A549 (cell line): ENCODE measurements at regions not wholly inside any gene's neighbourhood (a gene's known extent, or its start where the extent isn't known, plus 50 kb on each side); places are given as distances from the start of the nearest gene placed in this dataset.

Experiments
- ATAC-seq, 2 experiments: fragments of 200-7000 bp in 1 of 2; fragments of >200 bp in 1 of 2; cut with Nextera tagmentation in 1 of 2; cut with Tn5 transposase in 1 of 2; 3 replicates each; pipeline versions ENCODE4 v1.8.0 to v1.9.1; 2018 to 2020; ENCODE audit warnings: mild to moderate bottlenecking in 1 of 2, moderate library complexity in 1 of 2
- CTCF ChIA-PET: fragments of 300-600 bp; sonication (Branson Sonifier 250); formaldehyde crosslinking; extraction: SDS; loops from one replicate; lab custom pipeline; 2021; ENCODE audit warnings: antibody characterized with exemption, inconsistent platforms; lab: Yijun Ruan, JAX
- POLR2A ChIA-PET: fragments of 350-600 bp; formaldehyde crosslinking; extraction: SDS; loops from one replicate; lab custom pipeline; 2021; ENCODE audit warnings: antibody characterized with exemption, inconsistent platforms; lab: Yijun Ruan, JAX
- DNase-seq, 2 experiments: peaks; one replicate each; pipeline versions ENCODE4 v3.0.0 to v3.0.0-alpha.2; 2011 to 2016; ENCODE audit warnings: low read depth in 1 of 2, low spot score in 1 of 2
- FAIRE-seq: peaks from 2 replicates; lab custom pipeline; 2011; peaks lifted over from hg19 to GRCh38; lab: Jason Lieb, UNC
- H3K27ac ChIP-seq, 2 experiments: fragments of >200 bp; sonication (Bioruptor Twin); formaldehyde crosslinking; 3 replicates each; pipeline ENCODE4 v1.5.1; 2016 to 2017
- H3K4me1 ChIP-seq: fragments of >200 bp; sonication (Bioruptor Twin); formaldehyde crosslinking; 3 replicates; pipeline ENCODE4 v1.6.1; 2016
- H3K4me2 ChIP-seq: fragments of >200 bp; sonication (Bioruptor Twin); formaldehyde crosslinking; 3 replicates; pipeline ENCODE4 v1.6.1; 2016
- H3K4me3 ChIP-seq: fragments of >200 bp; sonication (Bioruptor Twin); formaldehyde crosslinking; 3 replicates; pipeline ENCODE4 v1.5.1; 2016
- H3K9me3 ChIP-seq: fragments of >200 bp; sonication (Bioruptor Twin); formaldehyde crosslinking; 3 replicates; pipeline ENCODE4 v1.6.1; 2016
- BHLHE40 ChIP-seq: IDR thresholded peaks from 2 replicates; pipeline ENCODE4 v1.6.1; 2012; ENCODE audit warnings: low read depth, low read length, inconsistent platforms
- CBX2 ChIP-seq: fragments of 200-600 bp; sonication (generic); IDR thresholded peaks from 2 replicates; pipeline ENCODE4 v1.6.1; 2016; ENCODE audit warnings: low read depth, mild to moderate bottlenecking, borderline replicate concordance
- CBX8 ChIP-seq: fragments of 200-600 bp; sonication (generic); IDR thresholded peaks from 2 replicates; pipeline ENCODE4 v1.6.1; 2016
- CHD2 ChIP-seq: fragments of 150-350 bp; IDR thresholded peaks from 2 replicates; pipeline ENCODE4 v1.6.1; 2014; ENCODE audit warnings: low read length; ENCODE audit not compliant: partially characterized antibody
- CHD4 ChIP-seq: fragments of 200-600 bp; sonication (generic); IDR thresholded peaks from 2 replicates; pipeline ENCODE4 v1.6.1; 2016; ENCODE audit warnings: antibody characterized with exemption, mild to moderate bottlenecking, borderline replicate concordance
- E2F6 ChIP-seq: IDR thresholded peaks from 2 replicates; pipeline ENCODE4 v1.6.1; 2012; ENCODE audit warnings: low read depth, borderline replicate concordance
- EP300 ChIP-seq, 2 experiments: fragments of >200 bp; sonication (Bioruptor Twin); formaldehyde crosslinking; IDR thresholded peaks; 2 replicates in 1 of 2; 3 replicates in 1 of 2; pipeline ENCODE4 v1.6.1; 2016 to 2017
- FOSL2 ChIP-seq, 2 experiments: fragments of 450-650 bp in 1 of 2; fragments of >200 bp in 1 of 2; sonication (Bioruptor Twin) in 1 of 2; formaldehyde crosslinking; IDR thresholded peaks; 2 replicates each; pipeline versions ENCODE4 v1.5.0 to v1.6.1; 2016 to 2020; ENCODE audit warnings: mild to moderate bottlenecking in 1 of 2, moderate library complexity in 1 of 2
- GATA3 ChIP-seq: IDR thresholded peaks from 2 replicates; pipeline ENCODE4 v1.6.1; 2012; ENCODE audit warnings: borderline replicate concordance
- HDAC2 ChIP-seq: fragments of 200-600 bp; sonication (generic); IDR thresholded peaks from 2 replicates; pipeline ENCODE4 v1.6.1; 2016
- HOXB13 ChIP-seq: fragments of 250-450 bp; sonication (Bioruptor Pico); IDR thresholded peaks from 2 replicates; pipeline ENCODE4 v1.5.0; 2020; ENCODE audit warnings: low read depth, mild to moderate bottlenecking, moderate library complexity
- KDM1A ChIP-seq: fragments of 200-600 bp; sonication (generic); IDR thresholded peaks from 2 replicates; pipeline ENCODE4 v1.6.1; 2016; ENCODE audit warnings: low read depth, mild to moderate bottlenecking
- KDM5A ChIP-seq: fragments of 200-600 bp; sonication (generic); IDR thresholded peaks from 2 replicates; pipeline ENCODE4 v1.6.1; 2016; ENCODE audit warnings: antibody characterized with exemption, mild to moderate bottlenecking
- MAX ChIP-seq: IDR thresholded peaks from 2 replicates; pipeline ENCODE4 v1.6.1; 2012
- MAZ ChIP-seq: fragments of 150-350 bp; IDR thresholded peaks from 2 replicates; pipeline ENCODE4 v1.6.1; 2014; ENCODE audit warnings: antibody characterized with exemption, low read depth, low read length, borderline replicate concordance
- MYC ChIP-seq: IDR thresholded peaks from 2 replicates; pipeline ENCODE4 v1.6.1; 2012; ENCODE audit warnings: mild to moderate bottlenecking, inconsistent platforms, low read length, improper control_type of control experiment, borderline replicate concordance
- POLR2AphosphoS2 ChIP-seq: conservative IDR thresholded peaks from 2 replicates; pipeline ENCODE4 v1.6.1; 2012; ENCODE audit warnings: low read length, improper control_type of control experiment, inconsistent platforms
- RFX5 ChIP-seq: fragments of 450-650 bp; IDR thresholded peaks from 2 replicates; pipeline ENCODE4 v1.7.1; 2014; ENCODE audit warnings: antibody characterized with exemption, mild to moderate bottlenecking, moderate library complexity
- SMC3 ChIP-seq: fragments of >200 bp; sonication (Bioruptor Twin); formaldehyde crosslinking; IDR thresholded peaks from 3 replicates; pipeline ENCODE4 v1.6.1; 2018; ENCODE audit warnings: inconsistent platforms
- TP53 ChIP-seq: fragments of 250-450 bp; sonication (Bioruptor Pico); IDR thresholded peaks from 2 replicates; pipeline ENCODE4 v1.5.0; 2021; ENCODE audit warnings: mild to moderate bottlenecking, moderate library complexity
- ZNF302 ChIP-seq: fragments of 250-450 bp; sonication (Bioruptor Pico); IDR thresholded peaks from 2 replicates; pipeline ENCODE4 v1.9.0; 2021; ENCODE audit warnings: inconsistent platforms, mild to moderate bottlenecking, moderate library complexity
- WGBS: methylation state at CpG from one replicate; pipeline ENCODE4 v1.1.6; 2017; ENCODE audit errors: missing lambda C conversion rate; 5-methylcytosine and 5-hydroxymethylcytosine counted together
- TF ChIP-seq, protein P1 (sequence below): fragments of 200-600 bp; sonication (generic); IDR thresholded peaks from 2 replicates; pipeline ENCODE4 v1.6.1; 2016; ENCODE audit warnings: antibody characterized with exemption, mild to moderate bottlenecking, moderate library complexity
- TF ChIP-seq, protein P2 (sequence below): fragments of 250-450 bp; sonication (Bioruptor Pico); IDR thresholded peaks from 2 replicates; pipeline ENCODE4 v1.5.0; 2020; ENCODE audit warnings: low read depth, mild to moderate bottlenecking, moderate library complexity

- ATAC-seq, result no peak
- Histone ChIP-seq H3K4me1 (no peaks in the 10 kb centered on the region), H3K9me3 (no peaks in the 10 kb centered on the region), H3K27ac (no peak overlapping the region), H3K4me2 (no peak overlapping the region), H3K4me3 (no peak overlapping the region)
- TF ChIP-seq FOSL2 (IDR thresholded peaks at IDR 0.05) (no peak), FOSL2 (CRISPR knock-in tag; IDR thresholded peaks at IDR 0.05) (no peak), SMC3 (no peak), HOXB13 (CRISPR knock-in tag) (no peak), CBX8 (no peak), CHD2 (no peak), E2F6 (no peak)
- no peak for FAIRE-seq
- CTCF ChIA-PET, result no interaction called here
- DNase-seq, result no peak
- POLR2A ChIA-PET, result no interaction called here
These were observed 264.0 kb upstream of the CCDC179 start for GRCh38 chr11:23124249-23124648.

DNA sequence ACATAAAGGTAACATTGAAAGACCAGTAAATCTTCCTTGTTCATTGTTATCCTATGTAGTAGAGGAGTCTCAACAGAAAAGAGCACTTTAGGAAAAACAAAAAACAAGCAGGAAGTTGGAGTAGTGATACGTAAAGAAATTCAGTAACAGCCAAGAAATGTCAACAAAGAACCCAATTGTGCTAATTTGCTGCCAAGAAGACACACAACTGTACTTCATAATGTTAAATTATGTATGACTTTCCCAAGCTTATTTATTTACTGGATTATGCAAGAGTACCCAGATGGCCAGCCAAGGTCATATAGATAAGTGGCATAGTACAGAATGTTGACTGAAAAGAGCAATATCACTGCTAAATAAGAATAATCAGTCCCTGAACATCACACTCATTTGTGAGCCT, 264.7 kb upstream of the CCDC179 start:
- DNase-seq, result no peak
- Histone ChIP-seq H3K9me3 (no peaks in the 10 kb centered on the region), H3K27ac (no peak overlapping the region), H3K4me3 (no peak overlapping the region), H3K4me2 (no peak overlapping the region), H3K4me1 (no peaks in the 10 kb centered on the region)
- FAIRE-seq, result no peak
- 27% methylated on average over 1 of the region's 1 CpG for WGBS
- ChIA-PET POLR2A (no interaction called here), CTCF (no interaction called here)
- ATAC-seq, result no peak
- TF ChIP-seq RFX5 (no peak), TP53 (no peak), GATA3 (no peak), BHLHE40 (no peak), CBX2 (no peak), MAX (no peak), KDM5A (no peak), CHD4 (no peak), E2F6 (no peak), ZNF302 (no peak), HDAC2 (no peak), MYC (no peak), KDM1A (no peak), POLR2AphosphoS2 (no peak), EP300 (IDR thresholded peaks at IDR 0.05) (no peak), MAZ (no peak)
- TF ChIP-seq, protein P1, sequence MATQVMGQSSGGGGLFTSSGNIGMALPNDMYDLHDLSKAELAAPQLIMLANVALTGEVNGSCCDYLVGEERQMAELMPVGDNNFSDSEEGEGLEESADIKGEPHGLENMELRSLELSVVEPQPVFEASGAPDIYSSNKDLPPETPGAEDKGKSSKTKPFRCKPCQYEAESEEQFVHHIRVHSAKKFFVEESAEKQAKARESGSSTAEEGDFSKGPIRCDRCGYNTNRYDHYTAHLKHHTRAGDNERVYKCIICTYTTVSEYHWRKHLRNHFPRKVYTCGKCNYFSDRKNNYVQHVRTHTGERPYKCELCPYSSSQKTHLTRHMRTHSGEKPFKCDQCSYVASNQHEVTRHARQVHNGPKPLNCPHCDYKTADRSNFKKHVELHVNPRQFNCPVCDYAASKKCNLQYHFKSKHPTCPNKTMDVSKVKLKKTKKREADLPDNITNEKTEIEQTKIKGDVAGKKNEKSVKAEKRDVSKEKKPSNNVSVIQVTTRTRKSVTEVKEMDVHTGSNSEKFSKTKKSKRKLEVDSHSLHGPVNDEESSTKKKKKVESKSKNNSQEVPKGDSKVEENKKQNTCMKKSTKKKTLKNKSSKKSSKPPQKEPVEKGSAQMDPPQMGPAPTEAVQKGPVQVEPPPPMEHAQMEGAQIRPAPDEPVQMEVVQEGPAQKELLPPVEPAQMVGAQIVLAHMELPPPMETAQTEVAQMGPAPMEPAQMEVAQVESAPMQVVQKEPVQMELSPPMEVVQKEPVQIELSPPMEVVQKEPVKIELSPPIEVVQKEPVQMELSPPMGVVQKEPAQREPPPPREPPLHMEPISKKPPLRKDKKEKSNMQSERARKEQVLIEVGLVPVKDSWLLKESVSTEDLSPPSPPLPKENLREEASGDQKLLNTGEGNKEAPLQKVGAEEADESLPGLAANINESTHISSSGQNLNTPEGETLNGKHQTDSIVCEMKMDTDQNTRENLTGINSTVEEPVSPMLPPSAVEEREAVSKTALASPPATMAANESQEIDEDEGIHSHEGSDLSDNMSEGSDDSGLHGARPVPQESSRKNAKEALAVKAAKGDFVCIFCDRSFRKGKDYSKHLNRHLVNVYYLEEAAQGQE, result no peak
- TF ChIP-seq, protein P2, sequence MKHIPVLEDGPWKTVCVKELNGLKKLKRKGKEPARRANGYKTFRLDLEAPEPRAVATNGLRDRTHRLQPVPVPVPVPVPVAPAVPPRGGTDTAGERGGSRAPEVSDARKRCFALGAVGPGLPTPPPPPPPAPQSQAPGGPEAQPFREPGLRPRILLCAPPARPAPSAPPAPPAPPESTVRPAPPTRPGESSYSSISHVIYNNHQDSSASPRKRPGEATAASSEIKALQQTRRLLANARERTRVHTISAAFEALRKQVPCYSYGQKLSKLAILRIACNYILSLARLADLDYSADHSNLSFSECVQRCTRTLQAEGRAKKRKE (CRISPR knock-in tag), result no peak
